Skin epidermis (tissue), 12 donors: ENCODE measurements at regions not wholly inside any gene's neighbourhood (a gene's known extent, or its start where the extent isn't known, plus 50 kb on each side); places are given as distances from the start of the nearest gene placed in this dataset.
"Not testable (repeated sequence)": the region's sequence is repeated elsewhere in the genome, so short reads cannot be mapped to it uniquely, and the experiment has no call there.

Experiments used
- H3K27ac ChIP-seq, 21 experiments: fragments of 200-600 bp; sonication (generic) in 11 of 21; one replicate each; pipeline ENCODE4 v1.5.0; 2020; ENCODE audit warnings: mild to moderate bottlenecking in 3 of 21, inconsistent platforms in 2 of 21, moderate library complexity in 2 of 21
- H3K4me3 ChIP-seq, 7 experiments: fragments of 200-600 bp; sonication (generic) in 2 of 7; one replicate each; pipeline ENCODE4 v1.5.0; 2020; ENCODE audit warnings: inconsistent platforms in 2 of 7, mild to moderate bottlenecking in 2 of 7, moderate library complexity in 1 of 7

- Histone ChIP-seq H3K27ac (no peak overlapping the region), H3K4me3 (no peak overlapping the region)
Observed at GRCh38 chr1:229710746-229711145, 84.7 kb downstream of the URB2 start.

DNA sequence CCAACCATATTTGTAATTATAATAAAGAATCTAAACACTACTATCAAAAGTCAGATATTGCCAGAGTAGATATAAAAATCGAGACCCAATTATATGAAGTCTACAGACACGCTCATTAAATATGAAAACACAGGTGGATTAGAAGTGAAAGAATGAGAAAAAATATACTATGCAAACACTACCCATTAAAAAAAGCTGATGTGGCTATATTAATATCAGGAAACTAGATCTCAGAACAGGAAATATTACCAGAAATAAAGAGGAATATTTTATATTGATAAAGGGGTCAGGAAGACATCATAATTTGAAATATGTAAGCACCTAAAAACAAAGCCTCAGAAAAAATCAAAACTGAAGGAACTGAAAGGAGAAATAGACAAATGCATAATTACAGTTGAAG lies 88.3 kb downstream of the URB2 start:
- no peak overlapping the region for H3K27ac ChIP-seq
- H3K4me3 ChIP-seq: no peak overlapping the region

DNA sequence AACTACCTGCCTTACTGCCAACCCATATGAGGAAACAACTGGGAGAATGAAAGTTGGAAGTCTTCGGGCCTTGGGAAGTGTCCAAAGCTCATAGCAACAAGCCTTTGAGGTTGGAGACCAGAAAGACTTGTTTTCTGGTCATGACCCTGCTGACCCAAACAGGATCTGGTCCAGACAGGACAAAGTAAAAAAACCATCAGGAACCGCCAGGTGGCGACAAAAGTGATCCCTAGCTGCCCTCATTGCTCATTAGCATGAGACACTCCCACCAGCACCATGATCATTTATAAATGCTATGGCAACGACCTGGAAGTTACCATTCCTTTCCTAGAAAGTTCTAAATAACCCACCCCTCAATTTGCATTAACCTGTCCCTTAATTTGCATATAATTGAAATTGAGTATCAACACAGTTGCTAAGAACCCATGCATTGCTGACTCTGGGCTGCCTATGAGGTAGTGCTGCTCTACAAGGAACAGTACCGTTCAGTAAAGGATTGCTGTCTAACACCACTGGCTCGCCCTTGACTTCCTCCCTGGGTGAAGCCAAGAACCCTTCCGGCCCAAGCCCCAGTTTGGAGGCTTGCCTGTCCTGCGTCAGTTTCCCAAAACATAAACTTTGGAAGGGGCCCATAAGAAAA lies 89.0 kb downstream of the URB2 start:
- no peak overlapping the region for H3K27ac ChIP-seq

DNA sequence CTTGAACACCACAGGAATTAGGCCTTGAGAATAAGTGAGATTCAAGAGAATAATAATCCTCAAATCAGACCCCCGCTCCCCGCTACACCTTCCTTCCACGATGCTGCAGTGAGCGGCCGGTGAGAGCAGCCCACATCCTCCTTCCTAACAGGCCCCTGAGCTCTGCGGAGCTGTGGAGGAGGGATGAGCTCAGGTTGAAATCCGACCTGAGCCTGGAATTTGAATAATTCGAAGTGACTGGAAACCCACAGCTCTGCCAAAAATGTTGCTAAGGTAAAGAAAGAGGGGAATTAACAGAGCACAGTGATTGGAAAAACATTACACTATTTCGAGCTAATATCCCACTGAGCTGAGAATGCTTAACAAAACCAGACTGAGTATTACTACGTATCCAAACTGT lies 90.0 kb downstream of the URB2 start:
- H3K27ac ChIP-seq: no peak overlapping the region
- H3K4me3 ChIP-seq: no peak overlapping the region

More for the DNA sequence above, 89.0 kb downstream of the URB2 start:
- no peak overlapping the region for H3K4me3 ChIP-seq

GRCh38 chr1:229716704-229717103 lies 90.7 kb downstream of the URB2 start:
- no peak overlapping the region for H3K4me3 ChIP-seq
- no peak overlapping the region for H3K27ac ChIP-seq

- Histone ChIP-seq H3K4me3 (peak overlapping the region in 1 of 7 experiments; percentile 20), H3K27ac (no peak overlapping the region)
Observed at GRCh38 chr1:229717786-229718576, 91.9 kb downstream of the URB2 start.

GRCh38 chr1:229726061-229726460 lies 100.0 kb downstream of the URB2 start:
- no peak overlapping the region for H3K27ac ChIP-seq
- no peak overlapping the region for H3K4me3 ChIP-seq

- Histone ChIP-seq H3K27ac (no peak overlapping the region), H3K4me3 (no peak overlapping the region)
Observed at GRCh38 chr1:229729916-229730315, 103.9 kb downstream of the URB2 start.

DNA sequence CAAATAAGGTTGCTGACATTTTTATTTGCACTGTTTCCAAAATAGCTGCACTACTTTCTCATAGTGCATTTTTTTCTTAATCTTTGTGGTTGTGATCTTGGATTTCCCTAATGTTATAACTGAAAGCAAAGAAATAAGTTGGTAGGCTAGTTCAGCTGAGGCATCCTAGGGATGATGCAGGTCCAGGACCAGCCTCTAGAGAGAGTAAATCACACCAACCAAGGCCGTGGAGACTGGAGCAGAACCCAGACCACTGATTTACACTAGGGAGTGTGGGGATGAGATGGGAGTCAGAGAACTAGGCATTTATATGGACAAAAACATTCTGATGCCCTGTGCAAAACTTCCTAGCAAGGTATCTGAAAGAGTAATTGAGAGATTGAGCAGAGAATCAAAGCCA lies 104.5 kb downstream of the URB2 start:
- Histone ChIP-seq H3K27ac (no peak overlapping the region), H3K4me3 (no peak overlapping the region)

- Histone ChIP-seq H3K27ac (no peak overlapping the region), H3K4me3 (no peak overlapping the region)
Observed at GRCh38 chr1:229732061-229732460, 106.0 kb downstream of the URB2 start.

GRCh38 chr1:229736376-229736775 lies 110.3 kb downstream of the URB2 start:
- Histone ChIP-seq H3K27ac (no peak overlapping the region), H3K4me3 (no peak overlapping the region)

- H3K27ac ChIP-seq, H3K4me3 ChIP-seq: not testable (repeated sequence)
Observed at GRCh38 chr1:229742614-229743013, 116.6 kb downstream of the URB2 start.

DNA sequence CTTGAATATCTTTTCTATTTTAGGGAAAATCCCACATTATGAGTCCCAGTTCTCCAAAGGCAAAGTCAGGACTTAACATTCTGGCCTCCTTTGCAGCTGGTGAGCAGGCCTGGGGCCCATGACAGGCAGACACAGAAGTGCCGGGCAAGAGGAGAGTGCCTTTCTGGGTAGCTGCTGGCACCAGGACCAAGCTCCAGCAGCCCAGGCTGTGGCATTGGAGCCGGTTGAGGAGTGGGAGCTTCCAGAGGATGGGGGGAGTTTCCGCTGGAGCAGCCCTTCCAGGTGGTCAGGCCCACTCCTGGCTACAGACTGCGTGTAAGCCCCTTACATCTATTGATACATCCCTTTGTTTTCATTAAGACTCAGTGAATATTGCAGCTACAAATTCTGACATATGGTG lies 123.9 kb downstream of the URB2 start:
- no peak overlapping the region for H3K27ac ChIP-seq

DNA sequence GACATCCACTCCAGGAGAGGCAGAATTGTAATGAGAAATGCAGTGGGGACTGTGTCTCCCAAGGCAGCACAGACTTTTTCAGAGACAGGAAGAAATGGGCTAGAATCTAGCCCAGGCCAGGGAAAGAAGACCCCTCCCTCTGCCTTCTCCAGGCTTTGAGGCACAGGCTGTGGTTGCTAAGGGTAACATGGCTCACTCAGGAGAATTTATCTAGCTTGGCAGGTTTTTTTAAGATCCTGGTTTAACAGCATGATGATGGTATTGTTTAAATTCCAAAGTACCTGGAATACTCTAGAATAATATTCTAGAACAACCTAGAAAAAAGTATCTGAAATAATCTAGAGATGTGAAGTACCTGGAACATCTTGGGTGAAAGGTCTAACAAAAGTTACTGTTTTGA lies 125.6 kb downstream of the URB2 start:
- no peak overlapping the region for H3K27ac ChIP-seq
- H3K4me3 ChIP-seq: no peak overlapping the region

More for the DNA sequence above, 123.9 kb downstream of the URB2 start:
- no peak overlapping the region for H3K4me3 ChIP-seq

- H3K27ac ChIP-seq: no peak overlapping the region
Observed at GRCh38 chr1:229752679-229753078, 126.6 kb downstream of the URB2 start.

DNA sequence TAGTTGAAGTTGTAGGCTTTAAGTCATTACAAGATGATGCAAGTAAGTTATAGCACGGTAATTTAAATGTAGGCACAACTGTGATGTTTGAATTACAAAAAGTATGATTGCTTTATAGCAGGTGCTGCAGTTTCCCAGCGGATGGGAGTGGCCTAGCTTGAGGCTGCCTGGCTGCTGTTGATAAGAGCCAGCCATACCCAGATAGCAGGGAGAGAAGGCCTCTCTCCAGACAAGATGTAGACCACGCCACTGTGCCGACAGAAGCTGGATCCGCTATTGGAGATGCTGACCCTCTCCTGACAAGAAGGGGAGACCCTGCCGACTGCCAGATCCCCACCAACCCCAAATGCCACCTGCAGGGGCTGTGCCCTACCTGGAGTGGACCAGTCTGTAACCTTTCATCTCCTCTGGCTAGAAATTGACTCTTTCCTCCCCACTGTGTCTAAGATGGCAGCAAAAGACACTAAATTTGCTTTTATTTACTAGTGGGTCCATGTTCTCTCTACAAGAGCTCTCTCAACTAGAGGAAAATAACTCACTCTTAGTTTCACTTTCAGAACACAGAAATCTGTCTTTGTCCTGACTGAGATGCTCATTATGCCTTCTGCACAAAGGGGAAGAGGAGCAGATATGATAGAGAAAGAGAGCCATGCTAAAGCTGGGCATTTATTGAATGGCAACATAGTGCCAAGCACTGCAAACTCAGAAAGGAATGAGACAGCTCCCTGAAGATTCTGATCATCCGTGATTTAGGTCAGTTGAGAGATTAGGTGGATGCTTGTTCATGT lies 127.9 kb downstream of the URB2 start:
- Histone ChIP-seq H3K4me3 (no peak overlapping the region), H3K27ac (no peak overlapping the region)

More at GRCh38 chr1:229752679-229753078, 126.6 kb downstream of the URB2 start:
- H3K4me3 ChIP-seq: no peak overlapping the region

- Histone ChIP-seq H3K4me3 (no peak overlapping the region), H3K27ac (no peak overlapping the region)
Observed at GRCh38 chr1:229756666-229757065, 130.6 kb downstream of the URB2 start.

DNA sequence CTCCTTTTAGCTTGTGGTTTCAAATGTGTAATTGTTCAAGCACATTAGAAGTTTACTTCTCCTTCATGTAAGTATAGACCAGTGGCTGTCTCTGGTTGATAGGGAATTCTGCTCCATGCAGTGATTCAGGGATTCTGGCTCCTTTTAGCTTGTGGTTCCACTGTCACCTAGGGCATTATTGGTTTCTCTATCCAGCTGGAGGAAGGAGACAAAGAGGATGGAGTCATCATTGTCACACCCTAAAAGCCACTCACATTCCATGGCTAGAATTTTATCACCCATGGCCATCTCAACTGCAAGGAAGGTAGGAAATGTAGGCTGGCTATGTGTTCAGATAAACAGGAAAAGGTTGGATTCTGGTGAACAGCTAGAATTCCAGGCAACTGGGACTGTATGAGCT lies 131.2 kb downstream of the URB2 start:
- H3K27ac ChIP-seq: no peak overlapping the region
- no peak overlapping the region for H3K4me3 ChIP-seq

DNA sequence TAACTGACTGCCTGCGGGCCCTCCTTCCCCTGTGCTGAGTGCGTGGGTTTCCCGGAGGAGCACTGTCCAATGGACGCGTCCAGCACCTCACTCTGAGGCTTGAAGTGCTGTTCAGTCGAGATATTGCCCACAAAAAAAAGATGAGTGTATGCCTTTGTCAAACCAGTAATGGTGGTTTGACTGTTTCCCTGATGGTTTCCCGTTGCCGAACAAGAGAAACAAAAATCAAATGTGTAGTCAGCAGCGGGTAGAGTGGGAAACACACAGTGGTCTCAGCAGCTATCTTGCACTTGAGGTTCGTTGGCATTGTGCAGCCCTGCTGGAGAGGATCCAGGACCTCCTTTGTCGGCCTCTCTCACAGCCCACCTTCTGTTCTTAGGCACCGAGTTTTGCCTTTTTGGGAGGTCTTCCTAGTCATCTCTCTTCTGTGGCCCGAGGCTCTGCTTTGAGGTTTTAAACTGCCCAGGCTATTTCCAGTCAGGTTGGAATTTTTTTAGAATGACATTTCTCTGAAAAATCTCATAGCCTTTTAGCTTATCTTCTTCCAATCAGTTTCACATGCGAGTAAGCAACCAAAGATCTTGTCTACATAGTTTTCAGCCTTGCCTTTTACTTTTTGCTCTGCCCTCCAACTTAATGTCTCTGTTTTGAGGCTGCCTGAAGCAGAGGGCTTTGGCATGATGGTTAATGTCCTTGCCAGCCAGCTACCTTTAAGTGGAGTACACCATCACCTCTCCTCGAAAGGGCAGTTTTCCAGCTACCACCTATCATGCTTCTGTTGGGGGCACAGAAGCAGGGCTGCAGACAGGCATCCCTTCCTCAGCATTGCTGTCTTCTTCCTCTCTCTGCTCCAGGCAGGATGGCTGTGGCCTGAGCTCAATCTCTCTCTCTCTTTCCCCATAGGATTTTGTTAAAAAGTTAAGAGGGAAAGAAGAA lies 132.3 kb downstream of the URB2 start:
- peak overlapping the region in 1 of 21 experiments; percentile 16 for H3K27ac ChIP-seq
- no peak overlapping the region for H3K4me3 ChIP-seq

GRCh38 chr1:229759037-229759435 lies 133.0 kb downstream of the URB2 start:
- H3K4me3 ChIP-seq: no peak overlapping the region
- peak overlapping the region in 1 of 21 experiments; percentile 16 for H3K27ac ChIP-seq
